A549 (cell line): ENCODE measurements at regions not wholly inside any gene's neighbourhood (a gene's known extent, or its start where the extent isn't known, plus 50 kb on each side); places are given as distances from the start of the nearest gene placed in this dataset.

ENCODE experiments used
- ATAC-seq, 2 experiments: fragments of 200-7000 bp in 1 of 2; fragments of >200 bp in 1 of 2; cut with Nextera tagmentation in 1 of 2; cut with Tn5 transposase in 1 of 2; 3 replicates each; pipeline versions ENCODE4 v1.8.0 to v1.9.1; 2018 to 2020; ENCODE audit warnings: mild to moderate bottlenecking in 1 of 2, moderate library complexity in 1 of 2
- CTCF ChIA-PET: fragments of 300-600 bp; sonication (Branson Sonifier 250); formaldehyde crosslinking; extraction: SDS; loops from one replicate; lab custom pipeline; 2021; ENCODE audit warnings: antibody characterized with exemption, inconsistent platforms; lab: Yijun Ruan, JAX
- POLR2A ChIA-PET: fragments of 350-600 bp; formaldehyde crosslinking; extraction: SDS; loops from one replicate; lab custom pipeline; 2021; ENCODE audit warnings: antibody characterized with exemption, inconsistent platforms; lab: Yijun Ruan, JAX
- DNase-seq, 2 experiments: peaks; one replicate each; pipeline versions ENCODE4 v3.0.0 to v3.0.0-alpha.2; 2011 to 2016; ENCODE audit warnings: low read depth in 1 of 2, low spot score in 1 of 2
- FAIRE-seq: peaks from 2 replicates; lab custom pipeline; 2011; peaks lifted over from hg19 to GRCh38; lab: Jason Lieb, UNC
- H3K27ac ChIP-seq, 2 experiments: fragments of >200 bp; sonication (Bioruptor Twin); formaldehyde crosslinking; 3 replicates each; pipeline ENCODE4 v1.5.1; 2016 to 2017
- H3K4me1 ChIP-seq: fragments of >200 bp; sonication (Bioruptor Twin); formaldehyde crosslinking; 3 replicates; pipeline ENCODE4 v1.6.1; 2016
- H3K4me2 ChIP-seq: fragments of >200 bp; sonication (Bioruptor Twin); formaldehyde crosslinking; 3 replicates; pipeline ENCODE4 v1.6.1; 2016
- H3K4me3 ChIP-seq: fragments of >200 bp; sonication (Bioruptor Twin); formaldehyde crosslinking; 3 replicates; pipeline ENCODE4 v1.5.1; 2016
- H3K9me3 ChIP-seq: fragments of >200 bp; sonication (Bioruptor Twin); formaldehyde crosslinking; 3 replicates; pipeline ENCODE4 v1.6.1; 2016
- BHLHE40 ChIP-seq: IDR thresholded peaks from 2 replicates; pipeline ENCODE4 v1.6.1; 2012; ENCODE audit warnings: low read depth, low read length, inconsistent platforms
- CBX2 ChIP-seq: fragments of 200-600 bp; sonication (generic); IDR thresholded peaks from 2 replicates; pipeline ENCODE4 v1.6.1; 2016; ENCODE audit warnings: low read depth, mild to moderate bottlenecking, borderline replicate concordance
- ESRRA ChIP-seq: fragments of 150-350 bp; IDR thresholded peaks from 2 replicates; pipeline ENCODE4 v1.6.1; 2014; ENCODE audit warnings: mild to moderate bottlenecking, low read length, borderline replicate concordance
- FOSL2 ChIP-seq, 2 experiments: fragments of 450-650 bp in 1 of 2; fragments of >200 bp in 1 of 2; sonication (Bioruptor Twin) in 1 of 2; formaldehyde crosslinking; IDR thresholded peaks; 2 replicates each; pipeline versions ENCODE4 v1.5.0 to v1.6.1; 2016 to 2020; ENCODE audit warnings: mild to moderate bottlenecking in 1 of 2, moderate library complexity in 1 of 2
- FOXS1 ChIP-seq: fragments of 250-450 bp; sonication (Bioruptor Pico); IDR thresholded peaks from 2 replicates; pipeline ENCODE4 v1.5.0; 2020; ENCODE audit warnings: mild to moderate bottlenecking, moderate library complexity
- HDAC2 ChIP-seq: fragments of 200-600 bp; sonication (generic); IDR thresholded peaks from 2 replicates; pipeline ENCODE4 v1.6.1; 2016
- HEYL ChIP-seq: fragments of 250-450 bp; sonication (Bioruptor Pico); IDR thresholded peaks from 2 replicates; pipeline ENCODE4 v1.8.0; 2021; ENCODE audit warnings: mild to moderate bottlenecking, moderate library complexity
- HOXA7 ChIP-seq: fragments of 250-450 bp; sonication (Bioruptor Pico); IDR thresholded peaks from 2 replicates; pipeline ENCODE4 v1.5.0; 2020; ENCODE audit warnings: mild to moderate bottlenecking, moderate library complexity
- HOXB13 ChIP-seq: fragments of 250-450 bp; sonication (Bioruptor Pico); IDR thresholded peaks from 2 replicates; pipeline ENCODE4 v1.5.0; 2020; ENCODE audit warnings: low read depth, mild to moderate bottlenecking, moderate library complexity
- HOXB5 ChIP-seq: fragments of 250-450 bp; sonication (Bioruptor Pico); IDR thresholded peaks from 2 replicates; pipeline ENCODE4 v1.5.0; 2020; ENCODE audit warnings: mild to moderate bottlenecking, moderate library complexity
- JUN ChIP-seq, 2 experiments: fragments of >200 bp; sonication (Bioruptor Twin); formaldehyde crosslinking; IDR thresholded peaks; 2 replicates in 1 of 2; 3 replicates in 1 of 2; pipeline ENCODE4 v1.6.1; 2016 to 2017
- KDM1A ChIP-seq: fragments of 200-600 bp; sonication (generic); IDR thresholded peaks from 2 replicates; pipeline ENCODE4 v1.6.1; 2016; ENCODE audit warnings: low read depth, mild to moderate bottlenecking
- KDM5A ChIP-seq: fragments of 200-600 bp; sonication (generic); IDR thresholded peaks from 2 replicates; pipeline ENCODE4 v1.6.1; 2016; ENCODE audit warnings: antibody characterized with exemption, mild to moderate bottlenecking
- MAFK ChIP-seq: fragments of 450-650 bp; IDR thresholded peaks from 2 replicates; pipeline ENCODE4 v1.6.1; 2014; ENCODE audit not compliant: partially characterized antibody
- MAZ ChIP-seq: fragments of 150-350 bp; IDR thresholded peaks from 2 replicates; pipeline ENCODE4 v1.6.1; 2014; ENCODE audit warnings: antibody characterized with exemption, low read depth, low read length, borderline replicate concordance
- NFE2L2 ChIP-seq: fragments of 150-350 bp; conservative IDR thresholded peaks from 2 replicates; pipeline ENCODE4 v1.6.1; 2014; ENCODE audit warnings: low read length
- NR3C1 ChIP-seq: fragments of >200 bp; sonication (Bioruptor Twin); formaldehyde crosslinking; IDR thresholded peaks from 3 replicates; pipeline ENCODE4 v1.6.1; 2017
- RFX5 ChIP-seq: fragments of 450-650 bp; IDR thresholded peaks from 2 replicates; pipeline ENCODE4 v1.7.1; 2014; ENCODE audit warnings: antibody characterized with exemption, mild to moderate bottlenecking, moderate library complexity
- RNF2 ChIP-seq: fragments of 200-600 bp; sonication (generic); IDR thresholded peaks from 2 replicates; pipeline ENCODE4 v1.6.1; 2016; ENCODE audit warnings: low read depth, mild to moderate bottlenecking, antibody characterized with exemption, moderate library complexity, borderline replicate concordance
- SREBF2 ChIP-seq: fragments of 450-650 bp; IDR thresholded peaks from 2 replicates; pipeline ENCODE4 v1.6.1; 2014; ENCODE audit warnings: mild to moderate bottlenecking, moderate library complexity
- TP53 ChIP-seq: fragments of 250-450 bp; sonication (Bioruptor Pico); IDR thresholded peaks from 2 replicates; pipeline ENCODE4 v1.5.0; 2021; ENCODE audit warnings: mild to moderate bottlenecking, moderate library complexity
- ZFP36 ChIP-seq: fragments of 450-650 bp; IDR thresholded peaks from 2 replicates; pipeline ENCODE4 v1.6.1; 2014; ENCODE audit warnings: borderline replicate concordance; ENCODE audit not compliant: partially characterized antibody
- ZNF302 ChIP-seq: fragments of 250-450 bp; sonication (Bioruptor Pico); IDR thresholded peaks from 2 replicates; pipeline ENCODE4 v1.9.0; 2021; ENCODE audit warnings: inconsistent platforms, mild to moderate bottlenecking, moderate library complexity
- WGBS: methylation state at CpG from one replicate; pipeline ENCODE4 v1.1.6; 2017; ENCODE audit errors: missing lambda C conversion rate; 5-methylcytosine and 5-hydroxymethylcytosine counted together
- TF ChIP-seq, protein P1 (sequence below): IDR thresholded peaks from 2 replicates; pipeline ENCODE4 v1.6.1; 2012
- TF ChIP-seq, protein P2 (sequence below): fragments of >200 bp; sonication (Bioruptor Twin); formaldehyde crosslinking; IDR thresholded peaks from 2 replicates; pipeline ENCODE4 v1.6.1; 2016
- TF ChIP-seq, protein P3 (sequence below): fragments of 150-350 bp; IDR thresholded peaks from 2 replicates; pipeline ENCODE4 v1.6.1; 2014; ENCODE audit warnings: low read depth, mild to moderate bottlenecking, low read length
- TF ChIP-seq, protein P4 (sequence below): fragments of 250-450 bp; sonication (Bioruptor Pico); IDR thresholded peaks from 2 replicates; pipeline ENCODE4 v1.5.0; 2021; ENCODE audit warnings: mild to moderate bottlenecking, moderate library complexity, borderline replicate concordance

DNA sequence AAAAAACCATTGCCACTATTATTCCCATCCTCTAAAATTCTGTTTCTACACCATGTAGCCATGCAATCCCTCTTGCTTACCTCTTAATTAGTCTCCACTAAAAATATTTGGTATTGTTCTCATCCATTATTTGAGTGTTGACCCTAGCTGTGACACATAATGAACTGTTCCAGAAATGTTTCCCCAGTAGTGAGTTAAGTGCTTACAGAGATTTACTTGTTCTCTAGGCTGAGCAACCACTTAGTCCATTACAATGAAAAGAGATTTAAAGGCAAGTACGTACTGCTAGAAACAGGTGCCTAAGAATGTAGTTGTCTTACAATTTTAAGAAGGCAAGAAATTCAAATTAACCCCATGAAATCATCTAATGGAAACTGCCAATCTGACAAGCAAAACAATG is 112.7 kb upstream of the PTPN13 start:
- no peak for ATAC-seq
- Histone ChIP-seq H3K4me1 (peaks cover 3% of the 10 kb centered on the region; the same call in 1 of the 3 replicates), H3K4me2 (no peak overlapping the region), H3K9me3 (no peaks in the 10 kb centered on the region), H3K4me3 (no peak overlapping the region), H3K27ac (no peak overlapping the region)
- CTCF ChIA-PET: interaction anchor here (0.7 kb wide), 1 partner anchor 15 kb away, joined by 3 read pairs; no protein-coding TSS in a partner anchor
- no peak for DNase-seq
- 82% methylated on average over 1 of the region's 1 CpG for WGBS
- FAIRE-seq: no peak
- TF ChIP-seq, protein P1, sequence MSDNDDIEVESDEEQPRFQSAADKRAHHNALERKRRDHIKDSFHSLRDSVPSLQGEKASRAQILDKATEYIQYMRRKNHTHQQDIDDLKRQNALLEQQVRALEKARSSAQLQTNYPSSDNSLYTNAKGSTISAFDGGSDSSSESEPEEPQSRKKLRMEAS: no peak
- POLR2A ChIA-PET: interaction anchor here (0.6 kb wide), 1 partner anchor 339 kb away, joined by 3 read pairs; no protein-coding TSS in a partner anchor

DNA sequence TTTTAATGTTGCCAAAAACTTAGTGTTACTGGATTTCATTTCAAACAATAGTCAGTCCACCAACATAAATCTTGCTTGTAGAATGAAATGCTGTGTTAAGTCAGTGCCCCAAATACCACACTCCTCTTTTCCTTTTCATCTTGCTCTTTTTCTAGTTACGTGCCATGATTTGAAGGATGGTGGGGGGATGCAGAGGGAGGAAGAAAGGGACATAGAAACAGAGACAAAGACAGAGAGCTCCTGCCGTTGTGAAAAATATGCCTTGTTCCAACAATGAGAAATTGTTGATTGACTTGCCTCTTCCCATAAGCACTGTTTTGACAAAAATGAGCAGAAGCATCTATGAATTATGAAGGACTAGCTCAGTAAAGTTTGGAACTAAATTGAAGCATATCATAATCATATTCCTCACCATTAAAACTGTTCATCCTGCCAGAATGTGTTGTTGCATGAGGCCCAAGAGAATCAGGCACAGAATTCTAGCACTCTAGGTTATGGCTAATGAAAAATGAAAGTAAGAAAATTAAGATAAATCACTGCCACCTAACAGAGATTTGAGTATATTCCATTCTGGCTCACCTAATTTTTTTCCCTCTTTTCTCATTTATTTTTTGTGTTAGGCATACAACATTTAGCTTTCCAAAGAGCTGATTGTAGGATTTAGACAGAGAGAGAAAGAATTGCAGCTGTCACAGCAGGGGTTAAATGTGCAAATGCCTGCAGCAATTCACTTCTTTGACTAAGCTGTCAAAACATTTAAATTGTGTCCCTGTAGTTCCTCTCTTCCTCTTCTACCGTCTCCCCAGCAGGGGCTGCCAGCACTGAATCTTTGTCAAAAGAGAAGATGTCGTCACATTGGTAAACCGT is 111.6 kb upstream of the PTPN13 start:
- peaks cover 3% of the 10 kb centered on the region; the same call in 1 of the 3 replicates for H3K4me1 ChIP-seq
- TF ChIP-seq ESRRA (no peak), HOXA7 (no peak), MAZ (no peak), SREBF2 (no peak), HDAC2 (no peak), CBX2 (no peak), RFX5 (no peak), NFE2L2 (no peak), ZFP36 (no peak), MAFK (no peak), HEYL (CRISPR knock-in tag) (no peak), KDM5A (no peak), ZNF302 (CRISPR knock-in tag) (no peak), FOSL2 (IDR thresholded peaks at IDR 0.05) (no peak), FOSL2 (CRISPR knock-in tag; IDR thresholded peaks at IDR 0.05) (no peak), RNF2 (no peak), FOXS1 (CRISPR knock-in tag) (no peak)
- TF ChIP-seq, protein P2, sequence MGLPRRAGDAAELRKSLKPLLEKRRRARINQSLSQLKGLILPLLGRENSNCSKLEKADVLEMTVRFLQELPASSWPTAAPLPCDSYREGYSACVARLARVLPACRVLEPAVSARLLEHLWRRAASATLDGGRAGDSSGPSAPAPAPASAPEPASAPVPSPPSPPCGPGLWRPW: no peak
- TF ChIP-seq, protein P3, sequence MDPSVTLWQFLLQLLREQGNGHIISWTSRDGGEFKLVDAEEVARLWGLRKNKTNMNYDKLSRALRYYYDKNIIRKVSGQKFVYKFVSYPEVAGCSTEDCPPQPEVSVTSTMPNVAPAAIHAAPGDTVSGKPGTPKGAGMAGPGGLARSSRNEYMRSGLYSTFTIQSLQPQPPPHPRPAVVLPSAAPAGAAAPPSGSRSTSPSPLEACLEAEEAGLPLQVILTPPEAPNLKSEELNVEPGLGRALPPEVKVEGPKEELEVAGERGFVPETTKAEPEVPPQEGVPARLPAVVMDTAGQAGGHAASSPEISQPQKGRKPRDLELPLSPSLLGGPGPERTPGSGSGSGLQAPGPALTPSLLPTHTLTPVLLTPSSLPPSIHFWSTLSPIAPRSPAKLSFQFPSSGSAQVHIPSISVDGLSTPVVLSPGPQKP: no peak
- TF ChIP-seq, all 56 proteins: peak for 0
- FAIRE-seq: no peak
- Histone ChIP-seq H3K9me3 (no peaks in the 10 kb centered on the region), H3K27ac (no peak overlapping the region), H3K4me3 (no peak overlapping the region), H3K4me2 (peak overlapping the region; percentile 15; the same call in 1 of the 3 replicates)
- ChIA-PET CTCF (interaction anchor here (1.2 to 1.4 kb wide), 2 partner anchors 12 to 16 kb away, joined by 3 to 4 read pairs; no protein-coding TSS in a partner anchor), POLR2A (no interaction called here)
- DNase-seq: no peak
- 53% methylated on average over 5 of the region's 5 CpGs for WGBS
- ATAC-seq: no peak

DNA sequence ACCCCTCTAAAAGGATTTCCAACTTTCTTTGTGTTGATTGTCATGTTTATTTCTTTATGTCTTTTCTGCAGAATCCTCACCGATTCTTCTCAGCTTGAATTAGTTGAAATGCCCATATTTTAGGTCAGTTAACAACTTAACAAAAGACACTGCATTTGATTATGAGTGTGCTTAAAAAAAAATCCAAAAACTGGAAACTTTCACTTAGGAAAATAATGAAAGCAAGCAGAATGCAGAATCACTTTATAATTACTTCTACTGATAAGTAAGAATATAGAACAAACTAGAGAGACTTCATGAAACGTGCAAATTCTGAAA is 111.0 kb upstream of the PTPN13 start:
- no peak for DNase-seq
- Histone ChIP-seq H3K4me3 (no peak overlapping the region), H3K4me1 (peaks cover 3% of the 10 kb centered on the region; the same call in 1 of the 3 replicates), H3K9me3 (no peaks in the 10 kb centered on the region), H3K4me2 (peak overlapping the region; percentile 15; the same call in 1 of the 3 replicates)
- POLR2A ChIA-PET: no interaction called here
- WGBS: 67% methylated on average over 2 of the region's 2 CpGs
- no peak for ATAC-seq
- TF ChIP-seq FOSL2 (IDR thresholded peaks at IDR 0.05) (no peak), FOSL2 (CRISPR knock-in tag; IDR thresholded peaks at IDR 0.05) (no peak), NR3C1 (no peak), BHLHE40 (no peak), TP53 (CRISPR knock-in tag) (no peak), HOXB13 (CRISPR knock-in tag) (no peak), RNF2 (no peak), KDM1A (no peak), JUN (IDR thresholded peaks at IDR 0.05) (no peak), HOXB5 (CRISPR knock-in tag) (no peak)
- TF ChIP-seq, protein P2: no peak
- TF ChIP-seq, protein P4, sequence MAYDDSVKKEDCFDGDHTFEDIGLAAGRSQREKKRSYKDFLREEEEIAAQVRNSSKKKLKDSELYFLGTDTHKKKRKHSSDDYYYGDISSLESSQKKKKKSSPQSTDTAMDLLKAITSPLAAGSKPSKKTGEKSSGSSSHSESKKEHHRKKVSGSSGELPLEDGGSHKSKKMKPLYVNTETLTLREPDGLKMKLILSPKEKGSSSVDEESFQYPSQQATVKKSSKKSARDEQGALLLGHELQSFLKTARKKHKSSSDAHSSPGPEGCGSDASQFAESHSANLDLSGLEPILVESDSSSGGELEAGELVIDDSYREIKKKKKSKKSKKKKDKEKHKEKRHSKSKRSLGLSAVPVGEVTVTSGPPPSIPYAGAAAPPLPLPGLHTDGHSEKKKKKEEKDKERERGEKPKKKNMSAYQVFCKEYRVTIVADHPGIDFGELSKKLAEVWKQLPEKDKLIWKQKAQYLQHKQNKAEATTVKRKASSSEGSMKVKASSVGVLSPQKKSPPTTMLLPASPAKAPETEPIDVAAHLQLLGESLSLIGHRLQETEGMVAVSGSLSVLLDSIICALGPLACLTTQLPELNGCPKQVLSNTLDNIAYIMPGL: no peak
- TF ChIP-seq, all 56 proteins: peak for 0
- no peak overlapping the region for H3K27ac ChIP-seq
- CTCF ChIA-PET: interaction anchor here (1.2 to 1.4 kb wide), 2 partner anchors 12 to 15 kb away, joined by 3 to 4 read pairs; no protein-coding TSS in a partner anchor
- no peak for FAIRE-seq
